ENCODE measurements at regions not wholly inside any gene's neighbourhood (a gene's known extent, or its start where the extent isn't known, plus 50 kb on each side); places are given as distances from the start of the nearest gene placed in this dataset.

DNA sequence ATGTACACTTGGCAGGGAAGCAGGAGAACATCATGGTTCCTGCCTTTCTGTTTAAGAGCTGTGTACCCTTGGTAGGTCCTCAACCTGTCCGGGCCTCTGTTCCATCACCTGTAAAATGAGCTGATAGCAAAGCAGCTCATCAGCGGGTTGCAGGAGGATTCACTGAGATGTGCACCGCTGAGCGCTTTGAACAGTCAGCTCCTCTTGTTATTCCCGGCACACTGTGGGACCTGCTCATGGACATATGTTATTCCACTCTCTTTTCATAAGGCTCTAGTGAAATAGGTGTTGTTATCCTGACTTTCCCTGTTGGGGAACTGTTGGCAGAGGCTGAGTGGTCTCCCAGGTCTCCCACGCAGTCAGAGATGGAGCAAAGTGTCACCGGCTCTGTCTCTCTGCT lies 497.5 kb upstream of the ZMIZ1 start:
- ATAC-seq: no peak
- intact Hi-C loops (cut with DNase I): no loop called here
- no peak for DNase-seq (ENCODE audit: missing footprints)

DNA sequence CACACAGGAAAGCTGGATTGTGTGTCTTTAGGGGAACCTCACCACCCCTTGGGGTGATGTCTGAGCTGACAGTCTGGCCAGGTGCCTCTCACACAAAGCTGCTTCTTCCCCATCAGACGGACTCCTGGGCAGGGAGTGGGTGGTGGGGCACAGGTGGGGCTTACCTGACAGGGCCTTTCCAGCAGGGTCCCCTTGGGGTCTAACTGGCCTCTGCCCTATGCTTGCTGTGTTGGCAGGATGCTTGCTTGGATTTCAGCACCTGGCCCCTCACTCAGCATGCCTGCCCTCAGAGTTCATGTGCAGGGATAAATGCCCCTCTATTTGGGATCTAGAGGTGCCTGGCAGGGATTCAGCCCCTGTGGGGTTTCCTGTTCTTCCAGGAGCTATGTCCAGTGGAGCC lies 496.9 kb upstream of the ZMIZ1 start:
- intact Hi-C loops (cut with DNase I): no loop called here
- DNase-seq (ENCODE audit: missing footprints): no peak
- no peak for ATAC-seq

DNA sequence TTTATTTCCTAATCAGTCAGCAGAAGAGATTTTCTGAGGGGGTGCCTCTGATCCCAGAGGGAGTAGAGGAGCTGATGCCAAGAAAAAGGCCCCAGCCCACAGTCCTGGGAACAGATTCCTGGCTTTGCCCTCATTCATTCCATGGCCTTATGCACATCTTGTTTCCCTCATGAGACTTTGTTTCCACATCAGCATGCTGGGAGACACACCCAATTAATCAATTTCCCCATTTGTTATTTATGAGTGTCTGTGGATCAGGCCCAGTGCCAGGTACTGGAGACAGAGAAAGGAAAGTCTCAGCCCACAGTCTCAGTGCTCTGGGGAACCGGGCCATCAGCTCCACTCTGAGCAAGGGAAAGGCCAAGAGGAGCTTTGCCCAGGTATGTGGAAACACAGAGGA lies 496.2 kb upstream of the ZMIZ1 start:
- DNase-seq (ENCODE audit: missing footprints) (no peak), ATAC-seq (peak; percentile 12)
- intact Hi-C loops (cut with DNase I): no loop called here

DNA sequence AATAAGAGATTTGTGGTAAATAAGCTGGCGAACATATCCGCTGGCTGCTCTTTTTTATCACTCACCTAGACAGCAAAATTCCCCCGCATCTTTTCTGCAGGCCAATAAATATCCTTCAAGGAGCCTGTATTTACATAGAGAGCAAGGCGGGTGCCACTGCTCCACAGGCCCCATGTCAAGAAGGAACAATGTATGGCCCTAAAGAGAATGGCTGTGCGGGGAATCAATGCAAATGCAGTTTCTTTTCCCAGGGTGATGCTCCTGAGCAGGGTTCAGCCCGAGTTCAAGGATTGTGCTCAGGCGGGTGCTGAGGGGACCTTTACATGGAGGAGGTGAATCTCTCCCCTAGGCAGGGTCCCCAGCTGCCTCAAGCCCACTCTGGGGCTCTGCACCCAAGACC lies 494.2 kb upstream of the ZMIZ1 start:
- intact Hi-C loops (cut with DNase I): no loop called here
- no peak for DNase-seq (ENCODE audit: missing footprints)
- ATAC-seq: no peak

DNA sequence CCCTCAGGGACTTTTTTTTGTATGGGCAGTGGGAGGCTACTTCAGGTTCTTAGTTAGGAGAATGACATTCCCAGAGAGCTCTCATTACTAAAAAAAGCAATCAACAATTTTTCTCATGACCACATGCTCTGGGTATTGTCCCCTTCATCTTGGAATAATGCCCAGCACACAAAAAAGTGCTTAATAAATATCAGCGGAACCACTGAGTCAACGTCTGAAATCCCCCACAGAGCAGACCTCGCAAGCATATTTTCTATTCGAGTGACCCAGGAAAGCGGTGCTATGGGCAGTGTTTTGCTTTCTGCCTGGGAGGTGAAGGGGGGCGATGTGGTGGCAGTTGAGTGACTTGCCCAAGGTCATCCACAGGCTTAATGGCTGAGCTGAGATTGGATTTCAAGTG lies 493.4 kb upstream of the ZMIZ1 start:
- no peak for DNase-seq (ENCODE audit: missing footprints)
- ATAC-seq: no peak
- intact Hi-C loops (cut with DNase I): no loop called here

DNA sequence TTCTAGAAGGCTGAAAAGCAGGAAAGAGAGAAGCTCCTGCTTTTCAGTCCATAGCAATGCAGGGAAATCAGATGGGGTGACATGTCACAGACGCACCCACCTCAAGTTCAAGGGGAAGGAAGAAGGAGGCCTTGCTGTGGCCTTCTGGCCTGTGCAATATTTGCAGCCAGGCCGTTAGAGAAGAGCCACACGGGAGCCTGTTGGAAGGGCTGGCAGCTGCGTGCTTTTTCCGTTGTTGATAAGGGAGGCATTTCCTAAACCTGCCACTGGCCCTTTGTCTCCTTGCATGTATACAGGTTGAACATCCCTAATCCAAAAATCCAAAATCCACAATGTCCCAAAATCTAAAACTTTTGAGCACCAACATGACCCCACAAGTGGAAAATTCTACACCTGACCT lies 492.5 kb upstream of the ZMIZ1 start:
- intact Hi-C loops (cut with DNase I): no loop called here
- no peak for DNase-seq (ENCODE audit: missing footprints)
- ATAC-seq: no peak

DNA sequence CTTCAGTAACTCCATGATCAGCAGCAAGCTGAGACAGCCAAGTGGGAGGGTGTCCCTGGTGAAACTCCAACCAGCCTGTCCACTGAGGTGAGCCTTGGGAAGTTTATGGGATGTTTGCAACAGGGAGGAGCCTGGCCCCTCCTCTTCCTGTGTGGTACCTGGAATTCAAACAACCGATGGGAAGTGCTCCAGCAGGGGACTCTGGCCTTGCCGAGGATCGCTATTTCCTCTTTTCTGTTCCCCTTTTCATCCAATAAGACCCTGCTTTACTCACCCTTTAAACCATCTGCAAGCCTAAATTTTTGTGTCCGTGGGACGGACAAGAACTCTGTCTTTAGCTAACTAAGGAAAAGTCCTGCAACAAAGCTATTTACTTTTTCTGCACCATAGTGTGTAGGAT lies 491.1 kb upstream of the ZMIZ1 start:
- no peak for ATAC-seq
- DNase-seq (ENCODE audit: missing footprints): no peak
- intact Hi-C loops (cut with DNase I): no loop called here

DNA sequence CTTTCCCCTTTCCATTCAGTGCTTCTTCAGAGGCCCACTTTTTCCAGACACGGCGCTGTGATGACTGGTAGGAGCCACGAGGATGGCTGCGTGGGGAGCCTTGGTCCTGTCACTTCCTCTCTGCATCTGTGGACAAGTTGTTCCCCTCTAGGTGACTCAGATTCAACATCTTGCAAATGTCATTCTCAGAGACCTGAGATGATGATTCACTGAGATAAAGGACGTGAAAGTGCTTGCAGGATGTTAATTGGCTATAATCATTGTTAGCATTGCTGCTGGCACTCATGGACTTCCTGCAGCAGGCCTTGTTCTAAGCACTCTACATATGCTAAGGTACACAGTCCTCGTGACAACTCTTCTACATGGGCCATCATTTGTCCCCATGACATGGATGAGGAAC lies 489.8 kb upstream of the ZMIZ1 start:
- no peak for ATAC-seq
- no peak for DNase-seq (ENCODE audit: missing footprints)
- intact Hi-C loops (cut with DNase I): no loop called here

DNA sequence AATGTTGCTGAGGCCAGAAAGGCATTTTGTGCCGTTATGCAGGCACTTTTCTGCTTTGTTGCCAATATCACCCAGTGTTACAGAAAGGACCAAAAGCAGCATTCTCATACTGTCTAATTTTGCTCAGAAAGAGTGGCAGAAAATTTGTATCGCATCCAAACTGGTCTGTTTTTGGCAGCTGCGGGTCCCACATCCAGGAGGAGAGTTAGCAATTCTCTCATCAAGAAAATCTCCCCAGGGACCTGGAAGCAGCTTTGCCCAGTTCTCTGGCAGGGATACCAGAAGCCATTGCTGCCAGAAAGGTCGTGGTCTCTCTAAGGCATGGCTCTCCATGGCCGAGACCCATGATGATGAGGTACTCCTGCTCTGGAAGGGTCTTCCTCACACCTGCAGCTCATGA lies 489.2 kb upstream of the ZMIZ1 start:
- no peak for ATAC-seq
- DNase-seq (ENCODE audit: missing footprints): no peak
- intact Hi-C loops (cut with DNase I): no loop called here

DNA sequence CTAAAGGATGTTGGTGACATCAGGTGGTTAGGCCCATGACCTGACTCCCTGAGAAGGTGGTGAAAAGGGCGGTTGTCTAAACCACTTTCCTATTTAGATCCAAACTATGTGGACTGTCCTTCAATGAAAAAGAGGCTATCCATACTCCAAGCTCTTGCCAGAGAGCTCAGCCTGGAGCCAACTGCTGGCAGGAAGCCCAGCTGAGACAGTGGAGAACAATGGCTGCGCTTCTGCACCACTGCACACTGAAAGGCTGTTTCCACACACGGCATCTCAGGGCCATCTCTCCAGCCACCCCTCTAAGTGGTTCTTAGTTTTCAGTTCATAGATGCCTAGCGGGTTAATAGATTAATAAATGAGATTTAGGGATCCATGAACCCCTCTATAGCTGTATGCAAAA lies 488.8 kb upstream of the ZMIZ1 start:
- peak; percentile 84 for DNase-seq (ENCODE audit: missing footprints)
- intact Hi-C loops (cut with DNase I): loop anchor here (5.0 to 10.0 kb wide), 3 partner anchors 175 to 368 kb away; no protein-coding TSS in a partner anchor
- ATAC-seq: peak; percentile 77

DNA sequence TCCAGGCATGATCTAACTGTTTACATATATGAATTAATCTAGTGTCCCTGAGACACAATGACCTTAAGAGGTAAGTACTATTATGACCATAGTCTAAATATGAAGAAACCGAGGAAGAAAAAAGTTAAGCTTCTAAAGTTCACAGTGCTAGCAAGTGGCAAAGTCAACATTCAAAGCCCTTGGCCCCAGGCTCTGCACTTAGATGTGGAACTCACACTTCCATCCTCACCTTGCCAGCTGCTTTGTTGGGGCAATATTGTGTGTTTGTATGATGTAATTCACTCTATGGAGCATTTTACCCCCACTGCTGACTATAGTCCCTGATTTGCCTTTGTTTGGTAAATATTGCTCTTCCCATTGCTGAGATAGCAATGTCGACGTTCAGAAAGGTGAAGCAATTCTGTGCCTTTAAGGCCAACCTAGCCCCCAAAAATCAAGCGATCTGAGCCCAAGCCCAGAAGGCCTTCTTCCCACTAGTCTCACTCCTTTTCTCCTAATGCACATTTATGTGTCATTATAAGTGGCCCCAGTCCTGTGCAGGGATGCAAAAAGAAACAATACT lies 487.6 kb upstream of the ZMIZ1 start:
- intact Hi-C loops (cut with DNase I): loop anchor here (5.0 to 10.0 kb wide), 3 partner anchors 176 to 369 kb away; no protein-coding TSS in a partner anchor

DNA sequence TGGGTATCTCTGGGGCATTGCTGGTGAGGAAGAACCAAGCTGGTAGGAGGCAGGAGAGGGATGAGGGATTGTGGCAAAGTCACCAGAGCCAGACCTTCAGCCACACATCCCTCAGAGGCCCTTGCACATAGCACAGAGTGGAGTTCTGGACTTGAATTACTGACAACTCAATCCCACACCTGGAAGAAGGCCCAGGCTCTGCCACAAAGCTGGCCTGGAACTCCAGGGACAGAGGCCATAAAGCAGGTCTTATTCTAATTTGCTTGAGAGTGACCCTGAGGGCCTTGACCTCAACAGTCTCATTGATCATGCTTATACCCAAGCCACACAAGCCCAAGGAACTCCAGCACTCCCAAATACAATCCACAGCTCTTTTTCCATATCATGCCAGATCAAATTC lies 486.2 kb upstream of the ZMIZ1 start:
- DNase-seq (ENCODE audit: missing footprints): no peak
- ATAC-seq: peak; percentile 32
- intact Hi-C loops (cut with DNase I): loop anchor here (5.0 to 10.0 kb wide), 3 partner anchors 178 to 370 kb away; no protein-coding TSS in a partner anchor

More for the DNA sequence above, 487.6 kb upstream of the ZMIZ1 start:
- ATAC-seq (no peak), DNase-seq (ENCODE audit: missing footprints) (no peak)

DNA sequence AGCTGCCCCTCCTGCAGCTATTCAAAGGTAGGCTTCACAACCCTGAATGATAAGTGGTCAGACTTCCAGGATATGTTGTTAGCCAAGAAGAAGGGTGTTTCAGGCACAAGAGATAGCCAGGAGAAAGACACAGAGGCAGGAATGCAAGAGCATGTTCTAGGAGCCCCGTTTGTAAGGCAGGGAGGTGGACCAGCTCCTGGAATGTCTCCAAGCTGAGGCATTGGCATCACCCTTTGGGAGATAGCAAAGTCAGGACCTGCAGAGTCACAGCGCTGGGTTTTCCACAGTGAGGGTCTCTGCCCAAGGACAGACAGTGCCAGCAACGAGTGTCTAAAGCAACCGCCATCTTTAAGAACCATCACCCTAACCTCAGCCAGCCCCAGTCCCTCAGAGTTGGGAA lies 484.5 kb upstream of the ZMIZ1 start:
- no peak for DNase-seq (ENCODE audit: missing footprints)
- no peak for ATAC-seq
- intact Hi-C loops (cut with DNase I): loop anchor here (5.0 to 10.0 kb wide), 3 partner anchors 179 to 372 kb away; no protein-coding TSS in a partner anchor

DNA sequence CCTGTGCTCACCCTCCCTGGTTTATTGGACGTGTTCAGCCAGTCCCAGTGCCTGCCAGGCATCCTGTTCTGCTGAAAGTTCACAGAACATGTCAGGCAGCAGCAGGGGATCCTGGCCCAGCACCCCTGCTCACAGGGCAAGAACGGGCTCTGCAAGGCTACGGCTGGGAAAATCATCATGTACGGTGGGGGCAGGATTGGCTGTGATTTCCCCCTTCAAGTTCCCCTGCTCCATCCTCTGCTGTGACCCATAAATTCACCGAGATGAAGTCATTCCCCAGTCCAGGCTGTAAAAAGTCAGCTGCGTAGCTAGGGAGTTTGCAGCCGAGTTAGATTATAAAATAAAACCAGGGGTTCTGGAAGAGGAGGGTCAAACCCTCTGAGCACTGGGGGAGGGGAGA lies 484.1 kb upstream of the ZMIZ1 start:
- ATAC-seq: no peak
- intact Hi-C loops (cut with DNase I): loop anchor here (5.0 to 10.0 kb wide), 3 partner anchors 180 to 372 kb away; no protein-coding TSS in a partner anchor
- no peak for DNase-seq (ENCODE audit: missing footprints)

DNA sequence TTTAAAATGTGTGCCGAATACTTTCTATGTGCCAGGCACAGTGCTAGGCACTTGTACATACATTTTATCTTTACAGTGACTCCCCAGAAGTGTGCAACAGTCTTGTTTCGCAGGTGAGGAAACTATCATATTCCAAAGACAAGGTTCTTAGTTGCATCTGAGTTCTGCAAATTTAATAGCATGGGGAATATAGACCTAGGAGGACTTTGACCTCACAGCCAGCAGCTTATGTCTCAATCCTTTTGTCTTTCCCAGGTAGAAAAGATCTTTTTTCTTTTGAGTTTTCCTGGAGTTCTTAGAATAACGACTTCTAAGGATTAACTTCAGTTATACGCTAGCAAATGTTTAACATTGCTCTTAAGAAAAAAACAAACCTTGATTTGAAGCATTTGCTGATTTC lies 482.8 kb upstream of the ZMIZ1 start:
- DNase-seq (ENCODE audit: missing footprints) (no peak), ATAC-seq (no peak)
- intact Hi-C loops (cut with DNase I): loop anchor here (10.0 kb wide), 1 partner anchor 181 kb away; no protein-coding TSS in a partner anchor

DNA sequence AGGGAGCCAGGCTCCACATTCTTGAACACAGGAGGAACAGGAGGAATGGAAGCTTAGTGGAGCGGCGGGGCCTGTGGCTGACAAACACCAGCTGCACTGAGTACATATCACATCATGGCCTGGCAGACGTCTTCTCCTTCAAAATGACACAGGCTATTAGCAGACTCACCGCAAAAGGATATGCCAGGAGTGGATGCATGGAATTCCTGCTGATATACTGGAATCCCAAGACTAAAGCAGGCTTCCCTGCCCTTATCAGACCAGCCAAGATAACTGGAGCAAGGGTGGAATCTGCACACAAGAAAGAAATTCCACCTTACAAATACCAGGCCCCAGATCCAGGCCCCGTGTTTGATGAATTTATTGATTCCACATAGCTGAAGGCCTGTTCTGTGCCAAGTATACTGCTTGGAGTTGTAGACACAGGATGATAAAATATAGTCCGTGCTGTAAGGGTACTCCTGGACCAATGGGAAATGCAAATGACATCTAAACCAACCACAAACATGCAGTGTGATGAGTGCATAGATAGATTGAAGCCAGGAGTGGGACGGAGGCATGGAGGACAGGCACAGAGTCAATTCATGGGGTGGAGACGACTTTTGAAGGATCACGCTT lies 480.5 kb upstream of the ZMIZ1 start:
- DNase-seq (ENCODE audit: missing footprints) (peak; percentile 74), ATAC-seq (peak; percentile 96)
- intact Hi-C loops (cut with DNase I): loop anchor here (10.0 kb wide), 1 partner anchor 184 kb away; no protein-coding TSS in a partner anchor

DNA sequence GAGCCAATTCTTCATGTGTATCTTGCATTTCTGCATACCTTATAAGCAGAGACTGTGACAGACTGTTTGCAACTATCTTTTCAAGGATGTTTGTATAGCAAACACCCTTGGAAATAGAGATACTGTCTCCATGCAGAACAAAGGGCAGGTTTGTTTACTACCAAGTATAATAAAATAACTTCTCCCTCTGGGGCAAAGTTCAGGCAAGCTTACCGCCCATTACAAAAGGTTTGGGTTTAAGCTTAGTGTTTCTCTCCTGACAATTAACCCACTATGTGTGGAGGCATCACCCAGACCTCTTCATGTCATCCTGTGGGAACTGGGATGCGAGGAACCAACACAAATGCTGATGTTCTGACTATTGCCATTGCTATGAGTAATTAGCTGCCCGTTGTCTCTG lies 479.1 kb upstream of the ZMIZ1 start:
- intact Hi-C loops (cut with DNase I): loop anchor here (10.0 kb wide), 1 partner anchor 185 kb away; no protein-coding TSS in a partner anchor
- ATAC-seq (no peak), DNase-seq (ENCODE audit: missing footprints) (no peak)

DNA sequence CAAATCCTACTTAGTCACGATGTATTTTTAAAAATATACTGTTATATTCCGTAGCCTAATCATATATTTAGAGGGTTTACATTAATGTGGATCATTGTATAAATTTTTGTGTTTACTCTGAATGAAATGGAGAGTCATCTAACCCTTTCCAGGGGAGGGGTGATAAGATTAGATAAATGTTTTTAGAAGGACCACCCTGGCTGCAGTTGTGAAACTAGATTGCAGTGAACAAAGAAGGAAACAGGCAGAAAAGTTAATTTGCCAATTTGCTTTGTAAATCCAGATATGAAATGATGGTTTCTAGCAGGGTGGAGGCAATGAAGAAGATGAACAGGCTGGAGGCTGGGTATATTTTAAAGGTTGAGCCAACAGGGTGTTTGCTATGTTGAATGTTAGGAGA lies 477.7 kb upstream of the ZMIZ1 start:
- DNase-seq (ENCODE audit: missing footprints): no peak
- intact Hi-C loops (cut with DNase I): no loop called here
- ATAC-seq: no peak

DNA sequence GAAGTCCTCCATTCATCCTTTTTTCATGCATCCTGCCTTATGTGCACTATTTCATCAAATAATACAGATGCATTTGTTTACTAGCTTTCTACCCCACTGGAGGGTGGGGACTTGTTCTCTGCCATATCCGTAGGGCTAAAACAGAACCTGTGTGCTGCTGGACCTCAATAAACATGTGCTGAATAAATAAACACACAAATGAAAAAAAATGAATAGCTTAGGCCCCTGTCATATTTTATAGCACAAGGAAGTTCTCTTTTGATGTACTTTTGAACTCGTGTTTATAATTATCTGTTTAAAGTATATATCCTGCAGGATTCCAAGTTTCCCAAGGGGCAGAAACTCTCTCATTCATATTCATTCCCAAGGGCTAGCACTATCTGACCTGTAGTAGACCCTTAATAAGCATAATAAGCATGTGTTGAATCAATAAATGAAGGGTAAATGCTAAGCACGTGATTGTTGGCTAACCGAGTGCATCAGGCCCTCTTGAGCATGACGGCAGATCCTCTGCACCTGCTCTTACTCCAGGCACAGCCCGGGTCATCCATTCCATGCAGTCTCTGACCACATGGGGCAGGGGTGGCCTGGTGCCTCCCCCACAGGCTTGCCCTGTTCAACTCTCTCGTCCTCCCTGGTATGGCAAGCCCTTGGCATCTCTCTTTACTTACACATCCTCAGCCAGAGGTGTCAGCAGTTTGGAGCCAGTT lies 474.1 kb upstream of the ZMIZ1 start:
- ATAC-seq (peak; percentile 56), DNase-seq (ENCODE audit: missing footprints) (no peak)
- intact Hi-C loops (cut with DNase I): no loop called here

DNA sequence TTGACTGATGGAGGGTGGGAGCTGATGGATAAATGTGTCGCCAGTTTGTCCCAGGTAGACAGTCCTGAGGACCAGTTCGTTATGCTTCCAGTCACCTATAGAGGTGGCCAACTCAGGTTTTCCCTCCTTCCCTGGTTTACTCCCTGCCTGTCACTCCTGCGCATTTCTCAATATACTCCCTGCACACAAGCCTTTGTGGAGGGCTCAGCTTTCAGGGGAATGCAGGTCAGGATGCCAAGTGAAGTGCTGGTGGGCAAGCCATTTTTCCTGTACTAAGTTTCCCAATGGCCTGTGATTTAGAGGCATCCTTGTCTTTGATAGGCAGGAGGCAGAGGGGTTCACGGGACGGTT lies 473.5 kb upstream of the ZMIZ1 start:
- no peak for ATAC-seq

More for the DNA sequence above, 473.5 kb upstream of the ZMIZ1 start:
- DNase-seq (ENCODE audit: missing footprints): no peak
- intact Hi-C loops (cut with DNase I): no loop called here

All from Right ventricle myocardium inferior (tissue), 1 donor.